ENCODE measurements at regions not wholly inside any gene's neighbourhood (a gene's known extent, or its start where the extent isn't known, plus 50 kb on each side); places are given as distances from the start of the nearest gene placed in this dataset.

DNA sequence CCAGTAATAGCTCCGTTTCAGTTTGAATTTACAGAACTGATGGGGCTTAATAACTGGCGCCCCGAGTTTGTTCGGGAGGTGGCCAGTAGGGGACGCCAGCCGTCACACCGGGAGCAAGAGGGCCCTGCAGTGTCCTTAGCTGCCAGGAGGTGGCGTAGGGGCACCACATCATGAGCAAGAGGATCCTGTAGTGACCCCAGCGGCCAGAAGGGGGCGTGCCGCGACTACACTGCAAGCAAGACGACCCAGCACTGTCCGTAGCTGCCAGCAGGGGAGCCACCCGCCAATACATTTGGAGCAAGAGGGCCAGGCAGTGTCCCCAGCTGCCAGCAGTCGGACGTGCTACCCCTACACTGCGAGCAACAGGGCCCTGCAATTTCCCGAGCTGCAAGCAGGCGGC is 663.7 kb upstream of the B3GAT1 start:
- no peak for DNase-seq (ENCODE audit: low spot score)

DNA sequence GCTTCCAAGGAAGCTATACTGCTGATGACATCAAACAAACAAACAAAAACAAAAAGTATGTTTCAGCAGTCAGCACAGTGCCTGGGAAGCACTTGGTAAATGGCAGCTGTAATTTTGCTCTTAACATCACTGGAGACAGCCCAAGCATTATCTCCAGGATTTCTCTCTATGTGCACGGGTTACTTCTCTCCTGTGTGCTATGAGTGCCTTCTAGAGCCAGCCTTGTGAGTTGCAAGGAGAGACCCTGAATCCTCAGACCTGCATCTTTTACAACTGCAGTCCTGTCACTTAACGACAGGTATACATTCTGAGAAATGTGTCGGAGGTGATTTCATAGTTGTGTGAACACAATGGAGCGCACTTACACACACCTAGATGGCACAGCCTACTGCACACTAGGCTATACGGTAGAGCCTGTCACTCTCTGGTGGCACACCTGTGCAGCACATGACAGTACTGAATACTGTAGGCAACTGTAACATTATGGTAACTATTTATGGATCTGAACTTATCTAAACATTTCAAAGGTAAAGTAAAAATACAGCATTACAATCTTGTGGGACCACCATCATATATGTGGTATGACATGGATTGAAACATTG is 662.5 kb upstream of the B3GAT1 start:
- no peak for DNase-seq (ENCODE audit: low spot score)

- DNase-seq (ENCODE audit: low spot score), result no peak
Measured at GRCh38 chr11:135073870-135074269, 661.8 kb upstream of the B3GAT1 start.

DNA sequence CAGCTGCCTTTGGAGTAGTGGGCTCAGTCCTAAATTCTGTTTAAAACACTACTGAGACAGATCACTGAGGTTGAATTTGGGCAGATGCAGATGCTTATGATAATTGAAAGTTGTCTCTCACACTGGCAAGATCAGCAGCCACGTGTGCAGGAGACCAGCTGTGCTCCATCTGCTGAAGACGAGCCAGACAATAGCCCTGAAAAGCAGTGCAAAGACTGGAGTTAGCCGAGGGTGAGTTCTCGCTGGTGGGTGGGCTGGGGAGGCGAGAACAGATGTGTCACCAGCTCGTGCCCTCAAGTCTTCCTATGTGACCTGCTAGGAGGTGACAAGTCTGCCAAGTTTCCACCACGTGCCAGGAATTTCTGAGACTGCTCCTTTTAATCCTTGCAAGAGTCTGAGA is 661.3 kb upstream of the B3GAT1 start:
- no peak for DNase-seq (ENCODE audit: low spot score)

- no peak for DNase-seq (ENCODE audit: low spot score)
Measured at GRCh38 chr11:135069890-135070289, 657.8 kb upstream of the B3GAT1 start.

- DNase-seq (ENCODE audit: low spot score), result no peak
Measured at GRCh38 chr11:135069063-135069462, 657.0 kb upstream of the B3GAT1 start.

GRCh38 chr11:135062994-135063393 is 651.0 kb upstream of the B3GAT1 start:
- DNase-seq (ENCODE audit: low spot score), result no peak

GRCh38 chr11:135061166-135061565 is 649.1 kb upstream of the B3GAT1 start:
- DNase-seq (ENCODE audit: low spot score), result no peak

DNA sequence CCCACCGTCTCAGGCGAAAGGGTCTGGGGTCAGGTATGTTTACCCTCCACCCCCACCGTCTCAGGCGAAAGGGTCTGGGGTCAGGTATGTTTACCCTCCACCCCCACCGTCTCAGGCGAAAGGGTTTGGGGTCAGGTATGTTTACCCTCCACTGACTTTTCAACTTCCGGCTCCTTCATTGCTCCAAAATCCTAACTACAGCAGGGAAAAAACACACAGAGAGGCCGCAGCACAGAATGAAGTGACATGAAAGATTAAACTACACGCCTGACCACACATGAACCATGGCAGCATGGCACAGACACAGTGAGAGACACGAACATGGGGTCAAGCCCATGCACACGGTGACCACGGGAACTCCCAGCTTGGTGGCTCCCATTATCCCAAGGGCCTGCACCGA is 634.9 kb upstream of the B3GAT1 start:
- no peak for DNase-seq (ENCODE audit: low spot score)

DNA sequence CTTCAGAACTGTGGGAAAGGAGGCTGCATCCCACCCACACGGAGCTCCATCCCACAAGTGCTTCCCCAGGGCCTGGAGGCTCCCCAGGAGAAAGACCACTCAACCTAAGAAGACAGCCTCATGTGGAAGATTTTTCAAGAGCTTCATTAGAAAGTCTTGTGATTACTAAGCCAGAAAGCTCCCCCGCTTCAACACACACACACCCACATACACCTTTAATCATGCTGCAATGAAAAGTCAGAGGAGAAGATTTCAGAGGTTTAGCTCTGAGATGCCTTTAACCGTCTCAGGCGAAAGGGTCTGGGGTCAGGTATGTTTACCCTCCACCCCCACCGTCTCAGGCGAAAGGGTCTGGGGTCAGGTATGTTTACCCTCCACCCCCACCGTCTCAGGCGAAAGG is 634.5 kb upstream of the B3GAT1 start:
- no peak for DNase-seq (ENCODE audit: low spot score)

DNA sequence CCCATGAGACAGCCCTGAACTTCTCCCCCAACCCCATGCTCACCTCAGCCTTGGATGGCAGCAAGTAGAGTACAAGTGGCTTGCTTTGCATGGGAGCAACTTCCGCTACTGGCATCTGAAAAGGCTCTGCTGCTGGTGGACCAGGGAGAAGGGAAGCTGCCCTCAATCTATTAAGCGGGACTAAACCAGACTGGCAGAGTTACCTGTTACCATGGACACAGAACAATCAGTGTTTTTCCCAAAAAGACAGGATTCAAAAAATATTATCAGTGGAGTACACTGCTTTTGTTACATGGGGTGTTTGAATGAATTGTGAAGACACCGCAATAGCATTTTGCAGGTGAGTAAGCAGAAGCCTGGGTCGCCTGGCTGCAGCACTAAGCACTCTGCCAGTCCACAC is 631.4 kb upstream of the B3GAT1 start:
- no peak for DNase-seq (ENCODE audit: low spot score)

GRCh38 chr11:135037828-135038227 is 625.8 kb upstream of the B3GAT1 start:
- DNase-seq (ENCODE audit: low spot score), result no peak

DNA sequence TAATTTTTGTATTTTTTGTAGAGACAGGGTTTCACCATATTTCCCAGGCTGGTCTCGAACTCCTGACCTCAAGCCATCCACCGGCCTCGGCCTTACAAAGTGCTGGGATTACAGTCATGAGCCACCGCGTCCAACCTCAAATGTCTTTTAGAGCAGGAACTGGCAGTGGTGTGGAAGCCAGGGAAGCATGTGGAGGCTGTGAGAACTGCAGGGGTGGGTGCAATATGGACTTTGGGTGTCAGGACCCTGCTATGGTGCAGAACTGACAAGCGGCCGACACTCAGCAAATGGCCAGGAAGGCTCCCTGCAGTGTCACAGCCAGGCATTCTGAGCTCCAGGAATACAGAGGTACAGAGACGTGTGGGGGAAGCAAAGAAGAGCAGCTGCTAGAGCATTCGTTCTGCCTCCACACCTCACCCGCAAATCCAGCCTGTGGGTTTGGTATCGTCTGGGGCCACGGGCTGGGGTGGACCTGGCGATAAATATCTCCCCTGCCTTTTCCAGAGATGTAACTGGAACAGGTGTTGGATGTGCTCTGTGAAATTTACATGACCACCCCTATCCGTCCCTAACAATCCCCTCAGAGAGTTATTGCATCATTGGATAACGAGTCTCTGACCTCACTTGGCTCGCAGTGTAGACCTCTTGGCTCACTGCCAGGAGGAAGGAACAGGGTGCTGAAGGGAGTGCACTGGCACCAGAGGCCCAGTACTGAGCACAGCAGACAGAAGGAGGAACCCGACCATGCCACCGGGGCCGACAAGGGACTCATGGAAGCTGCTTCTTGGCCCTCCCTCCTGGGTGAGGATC is 624.7 kb upstream of the B3GAT1 start:
- no peak for DNase-seq (ENCODE audit: low spot score)

GRCh38 chr11:135035282-135035681 is 623.2 kb upstream of the B3GAT1 start:
- DNase-seq (ENCODE audit: low spot score), result no peak

- DNase-seq (ENCODE audit: low spot score), result no peak
Measured at GRCh38 chr11:135033540-135033939, 621.5 kb upstream of the B3GAT1 start.

DNA sequence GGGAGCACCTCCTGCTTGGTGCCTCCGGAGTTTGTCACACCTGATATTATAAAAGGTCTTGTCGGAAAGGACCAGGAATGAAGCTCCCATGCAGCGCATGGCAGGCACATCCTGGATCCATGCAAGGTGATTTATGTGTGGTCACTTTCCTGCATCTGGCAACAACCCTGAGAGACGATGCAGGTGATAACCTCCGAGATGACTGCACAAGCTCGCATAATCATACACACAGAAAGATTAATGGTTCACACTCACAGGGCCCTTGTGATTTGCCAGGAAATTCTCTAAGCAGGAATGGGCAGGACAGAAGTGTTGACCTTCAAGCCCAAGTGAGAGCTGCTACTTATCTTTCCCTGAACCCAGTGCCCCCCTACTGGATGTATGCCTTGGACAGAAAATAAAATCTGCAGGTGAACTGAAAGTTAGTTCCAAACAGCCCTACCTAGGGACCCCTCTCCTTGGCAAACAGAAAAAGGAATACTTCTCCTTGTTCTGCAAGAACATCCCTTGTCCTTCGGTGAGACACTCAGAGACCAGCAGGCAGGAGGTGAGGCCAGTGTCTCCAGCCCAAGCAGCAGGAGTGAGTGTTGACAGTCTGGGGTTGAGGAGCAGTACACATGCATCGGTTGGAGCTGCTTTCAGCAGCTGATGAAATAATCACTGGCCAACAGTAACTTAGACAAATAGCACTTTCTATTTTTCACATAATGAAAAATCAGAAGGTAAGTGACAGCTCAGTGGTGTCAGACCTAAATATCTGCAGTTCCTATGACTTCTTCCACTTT is 619.4 kb upstream of the B3GAT1 start:
- no peak for DNase-seq (ENCODE audit: low spot score)

GRCh38 chr11:135027461-135027860 is 615.4 kb upstream of the B3GAT1 start:
- DNase-seq (ENCODE audit: low spot score), result peak; percentile 10

DNA sequence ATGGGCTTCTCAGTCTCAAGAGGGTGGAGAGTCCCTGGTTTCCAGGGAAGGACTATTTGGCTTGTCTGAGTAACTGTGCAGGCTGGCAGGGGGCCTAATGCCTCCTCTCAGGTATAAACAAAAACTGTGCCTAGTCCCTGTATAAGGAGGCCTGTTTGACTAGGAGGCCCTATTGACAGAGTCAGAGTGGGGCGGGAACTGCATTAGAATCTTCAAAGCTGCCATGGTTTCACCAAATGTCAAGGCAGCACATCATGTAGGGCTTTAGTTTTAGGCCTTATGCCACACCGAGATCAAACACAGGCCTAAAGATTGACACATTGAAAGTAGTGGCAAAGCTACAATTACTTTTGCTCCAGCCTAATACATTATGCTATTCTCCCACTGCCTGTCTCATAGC is 611.5 kb upstream of the B3GAT1 start:
- DNase-seq (ENCODE audit: low spot score), result no peak

DNA sequence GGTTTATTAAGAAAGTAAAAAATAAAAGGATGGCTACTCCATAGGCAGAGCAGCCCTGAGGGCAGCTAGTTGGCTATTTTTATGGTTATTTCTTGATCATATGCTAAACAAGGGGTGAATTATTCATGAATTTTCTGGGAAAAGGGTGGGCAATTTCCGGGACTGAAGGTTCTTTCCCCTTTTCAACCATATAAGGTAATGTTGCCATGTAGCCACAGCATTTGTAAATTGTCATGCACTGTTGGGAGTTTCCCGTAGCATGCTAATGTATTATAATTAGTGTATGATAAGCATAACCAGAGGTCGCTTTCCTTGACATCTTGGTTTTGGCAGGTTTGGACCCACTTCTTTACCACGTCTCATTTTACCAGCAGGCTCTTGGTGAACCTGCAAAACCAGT is 610.4 kb upstream of the B3GAT1 start:
- no peak for DNase-seq (ENCODE audit: low spot score)

GRCh38 chr11:135019899-135020298 is 607.9 kb upstream of the B3GAT1 start:
- DNase-seq (ENCODE audit: low spot score), result no peak

DNA sequence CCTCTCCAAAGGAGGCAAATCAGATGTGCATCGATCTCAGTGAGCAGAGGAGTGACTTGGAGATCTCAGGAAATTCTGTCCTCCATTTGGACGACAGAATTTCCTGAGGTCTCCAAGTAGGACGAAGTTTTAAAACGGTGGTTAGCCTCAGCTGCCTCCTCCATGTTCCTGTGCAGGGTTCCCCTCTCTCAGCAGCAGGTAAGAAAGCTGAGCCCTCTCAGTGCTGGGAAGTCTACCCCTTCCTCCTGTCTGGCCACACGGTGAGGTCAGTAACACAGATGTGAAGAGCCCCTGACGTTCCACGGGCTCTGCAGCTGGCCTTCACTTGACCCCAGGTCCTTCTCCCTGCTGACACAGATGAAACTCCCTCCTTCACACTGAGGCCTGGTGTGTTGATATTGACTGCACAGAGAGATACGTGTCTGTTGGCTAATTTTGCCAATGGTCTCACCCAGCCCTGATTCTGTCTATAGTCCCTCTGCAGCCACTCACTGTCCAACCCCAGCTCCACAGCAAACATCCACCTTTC is 607.4 kb upstream of the B3GAT1 start:
- DNase-seq (ENCODE audit: low spot score), result no peak

DNA sequence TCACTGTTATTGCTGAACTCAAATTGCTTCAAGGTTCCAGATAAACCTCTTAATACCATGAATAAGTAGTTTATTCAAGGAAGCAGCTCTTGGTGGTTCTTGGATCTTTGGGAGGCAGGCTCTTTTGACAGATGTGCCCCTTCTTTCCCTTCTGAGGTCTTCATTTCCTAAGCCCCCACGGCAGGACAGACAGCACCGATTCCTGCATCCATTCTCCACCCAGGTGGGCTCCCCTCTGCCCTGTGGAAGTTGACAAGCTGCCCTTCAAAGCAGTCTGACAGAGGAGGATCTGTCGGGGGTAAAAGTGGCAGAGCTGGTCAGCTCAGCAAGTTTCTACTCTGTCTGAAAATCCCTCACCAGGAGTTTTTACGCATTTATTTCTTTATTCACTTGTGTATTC is 605.3 kb upstream of the B3GAT1 start:
- DNase-seq (ENCODE audit: low spot score), result no peak

- no peak for DNase-seq (ENCODE audit: low spot score)
Measured at GRCh38 chr11:135015966-135016365, 603.9 kb upstream of the B3GAT1 start.
